Stomach smooth muscle (tissue), 2 donors: ENCODE measurements at regions not wholly inside any gene's neighbourhood (a gene's known extent, or its start where the extent isn't known, plus 50 kb on each side); places are given as distances from the start of the nearest gene placed in this dataset.

Experiments used
- H3K27ac ChIP-seq: one replicate; pipeline ENCODE4 v1.7.0; 2013; ENCODE audit warnings: mild to moderate bottlenecking, low read length, inconsistent platforms
- H3K27me3 ChIP-seq, 2 donors: one replicate each; pipeline ENCODE4 v1.7.0; 2013; ENCODE audit warnings: low read length in 2 of 2; ENCODE audit not compliant: insufficient read depth in 2 of 2, control insufficient read depth in 1 of 2
- H3K36me3 ChIP-seq, 2 donors: one replicate each; pipeline ENCODE4 v1.7.0; 2013; ENCODE audit warnings: low read length in 2 of 2; ENCODE audit not compliant: control insufficient read depth in 2 of 2, insufficient read depth in 2 of 2
- H3K4me1 ChIP-seq: one replicate; pipeline ENCODE4 v1.7.0; 2013; ENCODE audit warnings: low read length; ENCODE audit not compliant: control insufficient read depth, insufficient read depth
- H3K4me3 ChIP-seq, 2 donors: one replicate each; pipeline ENCODE4 v1.7.0; 2013; ENCODE audit warnings: low read length in 2 of 2
- H3K9ac ChIP-seq, 2 donors: one replicate each; pipeline ENCODE4 v1.7.0; 2013; ENCODE audit warnings: low read length in 2 of 2, mild to moderate bottlenecking in 1 of 2
- H3K9me3 ChIP-seq, 2 donors: one replicate each; pipeline ENCODE4 v1.7.0; 2013; ENCODE audit warnings: low read length in 2 of 2; ENCODE audit not compliant: control insufficient read depth in 2 of 2
- donor health status: healthy.
- donor health status: Pancreatic carcinoma.

DNA sequence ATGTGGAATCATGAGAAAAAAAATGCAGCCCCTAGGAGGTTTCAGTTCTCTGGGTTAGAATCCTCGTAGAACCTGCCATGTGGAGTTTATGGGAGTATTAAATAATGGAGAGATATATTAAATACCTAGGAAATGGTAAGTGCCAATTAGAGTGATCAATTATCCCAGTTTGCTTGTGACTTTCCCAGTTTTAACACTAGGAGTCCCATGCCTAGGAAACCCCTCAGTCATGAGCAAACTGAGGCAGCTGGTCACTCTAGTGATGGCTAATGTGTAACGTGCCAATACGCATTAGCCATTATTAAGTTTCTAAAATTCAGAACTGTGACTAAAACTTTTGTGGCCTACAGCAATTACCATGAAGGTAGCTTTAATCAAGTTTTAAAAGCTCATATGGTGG is 720.6 kb downstream of the TAF11L14 start:
- no peak overlapping the region for H3K27ac ChIP-seq
- H3K27me3 ChIP-seq = no peaks in the 10 kb centered on the region
- H3K36me3 ChIP-seq = no peaks in the 10 kb centered on the region
- H3K9ac ChIP-seq = no peak overlapping the region
- no peaks in the 10 kb centered on the region for H3K4me1 ChIP-seq
- no peaks in the 10 kb centered on the region for H3K9me3 ChIP-seq
- no peak overlapping the region for H3K4me3 ChIP-seq

DNA sequence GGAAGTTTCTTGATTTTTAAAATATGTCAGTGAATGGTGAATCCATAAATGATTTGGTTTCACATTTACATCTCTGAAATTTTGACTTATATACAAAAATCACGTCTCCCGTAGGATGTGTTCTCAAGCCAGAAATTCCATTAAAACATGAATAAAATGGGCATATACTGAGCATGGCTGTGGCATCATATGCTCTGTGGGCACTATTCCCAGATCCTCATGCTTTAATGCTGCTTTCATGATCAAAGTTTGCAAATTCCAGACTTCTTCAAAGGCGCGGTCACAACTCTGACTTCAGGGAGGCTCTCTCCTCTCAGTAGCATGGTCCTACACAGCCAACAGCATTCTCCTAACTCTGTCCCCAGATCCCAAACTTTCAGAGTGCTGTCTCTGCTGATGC is 723.2 kb downstream of the TAF11L14 start:
- H3K36me3 ChIP-seq = no peaks in the 10 kb centered on the region
- no peaks in the 10 kb centered on the region for H3K9me3 ChIP-seq
- H3K4me3 ChIP-seq = no peak overlapping the region
- H3K9ac ChIP-seq = no peak overlapping the region
- H3K27me3 ChIP-seq = no peaks in the 10 kb centered on the region
- no peak overlapping the region for H3K27ac ChIP-seq
- no peaks in the 10 kb centered on the region for H3K4me1 ChIP-seq

DNA sequence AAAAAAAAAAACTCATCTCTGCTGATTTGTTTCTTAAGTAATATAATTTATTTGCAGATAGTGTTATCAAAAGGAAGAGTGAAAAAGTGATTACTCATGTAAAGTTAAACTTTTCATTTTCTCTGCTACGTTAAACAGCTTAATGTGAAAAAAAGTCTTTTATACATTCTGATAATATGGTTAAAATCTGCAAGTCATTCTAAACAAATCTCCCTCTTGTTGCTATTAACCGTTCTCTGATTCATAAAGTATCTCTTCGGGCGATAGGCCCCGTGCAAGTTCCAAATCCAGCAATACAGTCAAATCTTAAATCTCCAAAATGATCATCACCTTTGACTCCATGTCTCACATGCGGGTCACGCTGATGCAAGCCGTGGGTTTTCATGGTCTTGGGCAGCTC is 732.0 kb downstream of the TAF11L14 start:
- Histone ChIP-seq H3K27me3 (no peaks in the 10 kb centered on the region), H3K9ac (no peak overlapping the region), H3K36me3 (no peaks in the 10 kb centered on the region), H3K4me1 (no peaks in the 10 kb centered on the region), H3K4me3 (no peak overlapping the region), H3K27ac (no peak overlapping the region), H3K9me3 (no peaks in the 10 kb centered on the region)

DNA sequence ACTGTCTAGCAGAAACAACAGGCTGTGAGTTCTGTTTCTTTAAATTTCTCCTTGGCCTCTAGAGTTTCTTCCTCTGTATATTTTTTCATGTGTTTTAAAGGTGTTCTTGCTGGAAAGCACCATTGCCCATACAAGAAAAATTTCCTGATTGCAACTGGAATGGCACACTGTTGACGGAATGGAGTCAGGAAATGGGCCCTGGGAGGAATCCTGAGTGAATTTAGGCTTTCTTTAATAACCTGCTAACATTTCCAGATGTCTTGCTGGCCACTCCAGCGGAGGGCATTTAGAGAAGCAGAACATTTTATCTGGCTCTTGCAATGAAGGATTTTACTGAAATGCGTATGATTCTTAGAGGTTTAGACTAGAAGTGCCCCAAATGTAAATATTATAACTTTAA is 736.3 kb downstream of the TAF11L14 start:
- Histone ChIP-seq H3K4me1 (no peaks in the 10 kb centered on the region), H3K27ac (no peak overlapping the region), H3K9ac (no peak overlapping the region), H3K9me3 (no peaks in the 10 kb centered on the region), H3K27me3 (no peaks in the 10 kb centered on the region), H3K4me3 (no peak overlapping the region), H3K36me3 (no peaks in the 10 kb centered on the region)

DNA sequence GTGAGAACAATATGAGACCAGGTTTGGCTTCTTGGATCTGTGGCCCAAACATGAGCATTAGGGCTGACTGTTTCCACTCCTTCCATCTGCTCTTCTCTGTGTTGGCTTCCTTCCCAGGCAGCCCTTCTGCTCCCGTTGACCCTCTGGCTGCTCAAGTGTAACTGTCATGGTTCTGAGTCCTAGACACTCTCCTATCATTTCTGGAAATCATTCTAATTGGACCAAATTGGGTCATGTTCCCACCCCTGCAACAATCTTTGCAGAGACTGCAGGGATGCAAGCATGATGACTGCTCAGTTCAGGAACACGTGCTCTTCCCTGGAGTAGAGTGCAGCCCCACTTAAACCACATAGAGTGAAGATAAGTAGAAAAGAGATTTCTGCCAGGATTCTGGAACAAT is 741.4 kb downstream of the TAF11L14 start:
- Histone ChIP-seq H3K27me3 (no peaks in the 10 kb centered on the region), H3K27ac (no peak overlapping the region), H3K4me1 (no peaks in the 10 kb centered on the region), H3K4me3 (no peak overlapping the region), H3K9ac (no peak overlapping the region), H3K9me3 (no peaks in the 10 kb centered on the region), H3K36me3 (no peaks in the 10 kb centered on the region)

DNA sequence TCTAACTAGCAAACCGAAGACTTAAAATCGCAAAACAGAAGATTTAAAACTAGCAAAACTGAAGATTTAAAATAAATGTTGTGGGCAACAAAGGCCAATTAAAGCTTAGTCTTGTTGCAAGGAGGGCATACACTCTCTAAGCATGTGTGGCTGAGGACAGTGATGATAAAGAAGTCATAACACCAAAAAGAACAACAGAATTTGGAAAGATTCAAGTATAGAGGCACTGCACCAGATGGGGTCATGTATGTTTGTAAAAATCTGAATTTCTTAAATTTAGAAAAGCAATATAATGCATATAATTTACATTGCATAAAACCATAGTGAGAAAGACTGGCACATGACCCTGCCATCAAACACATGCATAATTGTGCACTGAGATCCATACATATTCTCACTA is 743.8 kb downstream of the TAF11L14 start:
- no peaks in the 10 kb centered on the region for H3K9me3 ChIP-seq
- H3K27ac ChIP-seq = no peak overlapping the region

DNA sequence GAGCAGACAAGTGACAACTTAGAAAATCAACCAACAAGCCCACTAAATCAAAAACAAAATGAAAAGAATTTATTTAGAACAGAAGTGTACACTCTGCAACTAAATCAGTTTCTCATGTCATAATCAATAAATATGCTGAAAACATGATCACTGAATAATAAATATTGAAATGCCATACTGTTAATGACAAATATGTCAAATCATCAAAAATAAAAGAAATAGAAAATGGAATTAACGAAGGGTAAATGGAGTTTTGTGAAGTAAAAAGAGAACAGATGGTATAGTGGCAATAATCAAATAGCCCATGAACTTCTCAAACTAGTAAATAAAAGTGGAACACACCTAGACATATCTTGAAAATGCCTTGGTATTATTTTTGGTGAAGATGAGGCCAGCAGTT is 744.9 kb downstream of the TAF11L14 start:
- no peaks in the 10 kb centered on the region for H3K36me3 ChIP-seq
- H3K9me3 ChIP-seq = no peaks in the 10 kb centered on the region

More for the DNA sequence above, 743.8 kb downstream of the TAF11L14 start:
- H3K9ac ChIP-seq = no peak overlapping the region
- no peaks in the 10 kb centered on the region for H3K4me1 ChIP-seq
- no peaks in the 10 kb centered on the region for H3K36me3 ChIP-seq
- no peak overlapping the region for H3K4me3 ChIP-seq
- no peaks in the 10 kb centered on the region for H3K27me3 ChIP-seq

DNA sequence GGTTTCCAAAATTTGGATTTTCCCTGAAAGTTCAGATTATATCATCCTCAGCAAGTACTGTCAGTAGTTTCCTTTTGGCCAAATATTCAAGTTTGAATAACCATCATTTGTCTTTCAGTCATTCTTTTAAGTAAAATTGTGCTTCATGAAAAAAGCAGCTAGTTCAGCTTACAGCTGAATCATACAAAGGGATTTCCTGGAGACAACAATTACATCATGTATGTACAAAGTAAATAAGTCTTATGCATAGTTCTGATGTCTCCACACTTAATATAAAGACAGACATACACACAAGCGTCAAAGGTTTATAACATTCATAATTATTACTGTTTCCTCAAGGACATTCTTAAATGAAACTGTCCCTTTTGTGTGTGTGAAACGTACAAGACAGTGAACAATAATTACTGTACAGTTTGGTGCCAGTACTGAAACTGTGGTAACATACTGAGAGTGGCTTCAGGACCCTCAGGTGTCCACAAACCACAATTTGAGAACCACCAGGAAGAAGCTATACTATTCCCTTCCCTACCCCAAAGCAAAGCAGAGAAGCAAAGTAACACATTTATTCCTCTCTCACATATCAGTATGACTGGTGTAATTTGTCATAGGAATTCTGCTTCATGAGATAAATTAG is 746.6 kb downstream of the TAF11L14 start:
- no peak overlapping the region for H3K9ac ChIP-seq
- H3K4me3 ChIP-seq = no peak overlapping the region
- H3K9me3 ChIP-seq = no peaks in the 10 kb centered on the region
- H3K27ac ChIP-seq = no peak overlapping the region
- H3K27me3 ChIP-seq = no peaks in the 10 kb centered on the region
- H3K36me3 ChIP-seq = no peaks in the 10 kb centered on the region
- no peaks in the 10 kb centered on the region for H3K4me1 ChIP-seq

More for the DNA sequence above, 744.9 kb downstream of the TAF11L14 start:
- no peak overlapping the region for H3K27ac ChIP-seq
- no peak overlapping the region for H3K9ac ChIP-seq
- H3K4me3 ChIP-seq = no peak overlapping the region
- no peaks in the 10 kb centered on the region for H3K4me1 ChIP-seq
- no peaks in the 10 kb centered on the region for H3K27me3 ChIP-seq

DNA sequence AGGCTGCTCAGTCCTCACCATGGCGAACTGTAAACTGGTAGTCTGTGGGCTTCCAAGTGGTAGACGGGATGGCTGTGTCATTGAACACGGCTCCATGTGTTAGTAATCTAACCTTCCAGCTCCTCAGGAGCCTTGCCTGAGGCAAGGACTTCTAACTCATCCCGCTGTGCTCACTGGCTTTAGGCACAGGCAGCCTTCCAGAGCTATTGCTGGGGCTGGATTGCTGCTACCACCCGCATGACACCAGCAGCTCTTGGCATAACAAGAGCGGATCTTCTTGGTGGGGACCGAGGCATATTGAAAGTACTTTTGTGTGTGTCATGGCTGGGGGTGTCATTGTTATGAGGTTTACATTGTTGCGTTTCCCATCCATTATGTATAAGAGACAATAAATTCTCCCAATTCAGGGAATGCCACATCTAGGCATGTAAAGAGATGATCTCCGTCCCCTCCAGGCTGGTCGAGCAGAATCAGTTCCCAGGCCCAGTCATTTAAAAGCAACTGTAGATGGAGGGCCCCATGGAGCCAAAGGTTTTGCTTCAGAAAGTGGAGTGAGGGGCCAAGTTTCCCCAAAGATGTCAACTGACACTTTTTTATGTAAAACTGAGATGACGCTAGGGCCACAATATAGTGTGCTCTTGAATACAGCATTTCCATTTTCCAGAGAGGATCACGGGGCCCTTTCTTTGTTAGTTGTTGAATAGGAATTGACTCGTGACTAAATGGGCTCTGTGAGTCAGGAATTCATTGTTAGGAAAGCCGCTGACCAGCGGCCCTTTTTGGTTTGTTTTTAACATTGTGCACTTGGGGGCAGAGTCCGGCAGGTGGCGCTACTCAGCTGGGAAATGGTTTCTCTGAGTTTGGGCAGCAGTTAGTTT is 759.5 kb downstream of the TAF11L14 start:
- no peaks in the 10 kb centered on the region for H3K36me3 ChIP-seq
- no peaks in the 10 kb centered on the region for H3K4me1 ChIP-seq
- H3K4me3 ChIP-seq = no peak overlapping the region
- no peak overlapping the region for H3K9ac ChIP-seq
- H3K27ac ChIP-seq = no peak overlapping the region
- H3K9me3 ChIP-seq = no peaks in the 10 kb centered on the region
- peaks cover 0 to 2% of the 10 kb centered on the region in 2 donors for H3K27me3 ChIP-seq

DNA sequence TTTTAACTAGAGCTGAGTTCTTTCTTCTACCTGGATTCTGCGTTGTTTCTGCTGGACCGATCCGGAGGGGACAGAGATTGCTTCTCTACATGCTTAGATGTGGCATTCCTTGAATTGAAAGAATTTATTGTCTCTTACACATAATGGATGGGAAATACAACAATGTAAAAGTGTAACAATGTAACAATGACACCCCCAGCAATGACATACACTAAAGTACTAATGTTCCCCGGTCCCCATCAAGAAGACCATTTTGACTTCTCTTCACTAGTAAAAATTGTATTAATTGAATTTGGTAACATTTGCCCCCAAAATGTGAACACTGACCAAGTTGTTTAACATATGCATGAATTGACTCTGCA is 760.2 kb downstream of the TAF11L14 start:
- H3K36me3 ChIP-seq = no peaks in the 10 kb centered on the region

More for the DNA sequence above, 760.2 kb downstream of the TAF11L14 start:
- Histone ChIP-seq H3K27ac (no peak overlapping the region), H3K9ac (no peak overlapping the region), H3K9me3 (no peaks in the 10 kb centered on the region), H3K27me3 (peaks cover 0 to 2% of the 10 kb centered on the region in 2 donors), H3K4me3 (no peak overlapping the region), H3K4me1 (no peaks in the 10 kb centered on the region)
